Neural cell (in vitro differentiated cells): ENCODE measurements at regions not wholly inside any gene's neighbourhood (a gene's known extent, or its start where the extent isn't known, plus 50 kb on each side); places are given as distances from the start of the nearest gene placed in this dataset.

Experiments
- EZH2 ChIP-seq: fragments of 200-600, 300-800 bp; shearing (Covaris generic), sonication (generic); IDR thresholded peaks from 2 replicates; pipeline ENCODE4 v1.6.1; 2014; ENCODE audit warnings: antibody characterized with exemption, low read length, borderline replicate concordance, mild to moderate bottlenecking; ENCODE audit not compliant: insufficient read depth, poor library complexity, severe bottlenecking
- MXI1 ChIP-seq: fragments of 450-650 bp; conservative IDR thresholded peaks from 2 replicates; pipeline ENCODE4 v1.6.1; 2014; ENCODE audit warnings: antibody characterized with exemption, mild to moderate bottlenecking; ENCODE audit not compliant: poor library complexity, severe bottlenecking
- RAD21 ChIP-seq: fragments of 450-650 bp; conservative IDR thresholded peaks from 2 replicates; pipeline ENCODE4 v1.6.1; 2014; ENCODE audit warnings: antibody characterized with exemption, mild to moderate bottlenecking, moderate library complexity
- SMC3 ChIP-seq: fragments of 450-650 bp; conservative IDR thresholded peaks from 2 replicates; pipeline ENCODE4 v1.6.1; 2014; ENCODE audit warnings: antibody characterized with exemption, mild to moderate bottlenecking, moderate library complexity; ENCODE audit not compliant: poor library complexity
- TF ChIP-seq, protein P1 (sequence below): fragments of 450-650 bp; IDR thresholded peaks from 2 replicates; pipeline ENCODE4 v1.5.1; 2014; ENCODE audit warnings: antibody characterized with exemption, mild to moderate bottlenecking, moderate library complexity; ENCODE audit not compliant: poor library complexity, severe bottlenecking
- TF ChIP-seq, protein P2 (sequence below): IDR thresholded peaks from 2 replicates; pipeline ENCODE4 v1.6.1; 2012; ENCODE audit warnings: borderline replicate concordance

DNA sequence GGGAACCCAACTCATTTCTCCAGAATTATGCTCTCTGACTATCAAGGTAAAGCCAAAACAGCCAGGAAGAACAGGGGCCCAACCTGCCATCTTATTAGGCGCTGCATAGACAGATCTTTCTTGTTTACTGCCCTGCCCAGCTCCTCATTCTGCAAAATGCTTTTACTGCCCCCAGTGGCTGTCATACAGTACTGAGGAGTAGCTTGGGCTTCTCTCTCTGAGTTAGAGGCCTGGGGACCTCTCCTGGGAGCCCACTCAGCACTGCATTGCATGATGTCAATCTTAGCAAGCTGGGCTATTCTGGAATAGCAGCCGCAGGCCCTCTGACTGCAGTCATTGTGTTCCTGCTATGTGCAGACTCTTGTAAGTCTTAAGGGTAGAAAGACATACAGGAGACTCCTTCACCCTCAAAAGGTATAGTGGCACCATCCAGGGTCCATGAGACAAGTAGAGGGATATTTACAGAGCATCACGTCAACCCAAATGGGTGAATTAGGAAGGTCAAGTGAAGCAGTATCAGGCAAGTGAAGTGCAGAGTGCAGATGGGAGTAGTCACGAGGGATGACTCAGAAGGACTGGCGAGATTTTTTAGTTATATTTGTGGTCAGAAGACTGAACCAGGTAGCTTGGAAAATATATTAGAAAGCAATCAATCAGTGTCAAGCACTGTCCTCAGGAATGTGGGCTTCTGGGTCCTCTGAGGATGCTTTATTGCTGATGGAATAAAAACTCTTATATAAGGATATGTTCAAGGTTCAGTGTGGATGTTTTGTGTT, 294.1 kb upstream of the SFRP2 start:
- TF ChIP-seq, protein P1, sequence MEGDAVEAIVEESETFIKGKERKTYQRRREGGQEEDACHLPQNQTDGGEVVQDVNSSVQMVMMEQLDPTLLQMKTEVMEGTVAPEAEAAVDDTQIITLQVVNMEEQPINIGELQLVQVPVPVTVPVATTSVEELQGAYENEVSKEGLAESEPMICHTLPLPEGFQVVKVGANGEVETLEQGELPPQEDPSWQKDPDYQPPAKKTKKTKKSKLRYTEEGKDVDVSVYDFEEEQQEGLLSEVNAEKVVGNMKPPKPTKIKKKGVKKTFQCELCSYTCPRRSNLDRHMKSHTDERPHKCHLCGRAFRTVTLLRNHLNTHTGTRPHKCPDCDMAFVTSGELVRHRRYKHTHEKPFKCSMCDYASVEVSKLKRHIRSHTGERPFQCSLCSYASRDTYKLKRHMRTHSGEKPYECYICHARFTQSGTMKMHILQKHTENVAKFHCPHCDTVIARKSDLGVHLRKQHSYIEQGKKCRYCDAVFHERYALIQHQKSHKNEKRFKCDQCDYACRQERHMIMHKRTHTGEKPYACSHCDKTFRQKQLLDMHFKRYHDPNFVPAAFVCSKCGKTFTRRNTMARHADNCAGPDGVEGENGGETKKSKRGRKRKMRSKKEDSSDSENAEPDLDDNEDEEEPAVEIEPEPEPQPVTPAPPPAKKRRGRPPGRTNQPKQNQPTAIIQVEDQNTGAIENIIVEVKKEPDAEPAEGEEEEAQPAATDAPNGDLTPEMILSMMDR = peak; percentile 56
- TF ChIP-seq MXI1 (no peak), SMC3 (no peak), RAD21 (peak; percentile 39), EZH2 (no peak)
- TF ChIP-seq, protein P2, sequence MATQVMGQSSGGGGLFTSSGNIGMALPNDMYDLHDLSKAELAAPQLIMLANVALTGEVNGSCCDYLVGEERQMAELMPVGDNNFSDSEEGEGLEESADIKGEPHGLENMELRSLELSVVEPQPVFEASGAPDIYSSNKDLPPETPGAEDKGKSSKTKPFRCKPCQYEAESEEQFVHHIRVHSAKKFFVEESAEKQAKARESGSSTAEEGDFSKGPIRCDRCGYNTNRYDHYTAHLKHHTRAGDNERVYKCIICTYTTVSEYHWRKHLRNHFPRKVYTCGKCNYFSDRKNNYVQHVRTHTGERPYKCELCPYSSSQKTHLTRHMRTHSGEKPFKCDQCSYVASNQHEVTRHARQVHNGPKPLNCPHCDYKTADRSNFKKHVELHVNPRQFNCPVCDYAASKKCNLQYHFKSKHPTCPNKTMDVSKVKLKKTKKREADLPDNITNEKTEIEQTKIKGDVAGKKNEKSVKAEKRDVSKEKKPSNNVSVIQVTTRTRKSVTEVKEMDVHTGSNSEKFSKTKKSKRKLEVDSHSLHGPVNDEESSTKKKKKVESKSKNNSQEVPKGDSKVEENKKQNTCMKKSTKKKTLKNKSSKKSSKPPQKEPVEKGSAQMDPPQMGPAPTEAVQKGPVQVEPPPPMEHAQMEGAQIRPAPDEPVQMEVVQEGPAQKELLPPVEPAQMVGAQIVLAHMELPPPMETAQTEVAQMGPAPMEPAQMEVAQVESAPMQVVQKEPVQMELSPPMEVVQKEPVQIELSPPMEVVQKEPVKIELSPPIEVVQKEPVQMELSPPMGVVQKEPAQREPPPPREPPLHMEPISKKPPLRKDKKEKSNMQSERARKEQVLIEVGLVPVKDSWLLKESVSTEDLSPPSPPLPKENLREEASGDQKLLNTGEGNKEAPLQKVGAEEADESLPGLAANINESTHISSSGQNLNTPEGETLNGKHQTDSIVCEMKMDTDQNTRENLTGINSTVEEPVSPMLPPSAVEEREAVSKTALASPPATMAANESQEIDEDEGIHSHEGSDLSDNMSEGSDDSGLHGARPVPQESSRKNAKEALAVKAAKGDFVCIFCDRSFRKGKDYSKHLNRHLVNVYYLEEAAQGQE = no peak
